H9 (cell line): ENCODE measurements at regions not wholly inside any gene's neighbourhood (a gene's known extent, or its start where the extent isn't known, plus 50 kb on each side); places are given as distances from the start of the nearest gene placed in this dataset.

Source experiments
- DNase-seq: peaks from one replicate; pipeline ENCODE4 v3.0.0-alpha.2; 2017
- H2AFZ ChIP-seq: one replicate; pipeline ENCODE4 v1.6.1; 2013; ENCODE audit warnings: mild to moderate bottlenecking, low read length, control low read depth, moderate library complexity
- H2AK5ac ChIP-seq: 2 replicates; pipeline ENCODE4 v1.6.1; 2013; ENCODE audit warnings: low read length, control low read depth, mixed read lengths; ENCODE audit not compliant: insufficient read length
- H2BK120ac ChIP-seq: one replicate; pipeline ENCODE4 v1.6.1; 2013; ENCODE audit warnings: low read depth, mild to moderate bottlenecking, low read length, control low read depth, inconsistent platforms; ENCODE audit not compliant: poor library complexity, severe bottlenecking
- H2BK12ac ChIP-seq: 2 replicates; pipeline ENCODE4 v1.6.1; 2013; ENCODE audit warnings: low read length, control low read depth, mixed read lengths, low read depth; ENCODE audit not compliant: insufficient read length
- H2BK15ac ChIP-seq: 2 replicates; pipeline ENCODE4 v1.6.1; 2013; ENCODE audit warnings: low read depth, low read length, control low read depth
- H2BK20ac ChIP-seq: one replicate; pipeline ENCODE4 v1.6.1; 2013; ENCODE audit warnings: low read depth, mild to moderate bottlenecking, low read length, control low read depth, inconsistent platforms; ENCODE audit not compliant: poor library complexity, severe bottlenecking
- H2BK5ac ChIP-seq: 2 replicates; pipeline ENCODE4 v1.6.1; 2013; ENCODE audit warnings: low read length, control low read depth, mixed read lengths; ENCODE audit not compliant: insufficient read length
- H3K14ac ChIP-seq: 2 replicates; pipeline ENCODE4 v1.6.1; 2013; ENCODE audit warnings: low read length, control low read depth; ENCODE audit not compliant: insufficient read depth
- H3K18ac ChIP-seq: 2 replicates; pipeline ENCODE4 v1.6.1; 2013; ENCODE audit warnings: low read depth, mild to moderate bottlenecking, mixed read lengths, low read length, control low read depth; ENCODE audit not compliant: insufficient read length
- H3K23ac ChIP-seq: 2 replicates; pipeline ENCODE4 v1.6.1; 2013; ENCODE audit warnings: low read length, control low read depth, mixed read lengths, low read depth; ENCODE audit not compliant: insufficient read length
- H3K23me2 ChIP-seq: 2 replicates; pipeline ENCODE4 v1.6.1; 2013; ENCODE audit warnings: low read depth, mild to moderate bottlenecking, mixed read lengths, low read length, control low read depth; ENCODE audit not compliant: insufficient read length, poor library complexity, severe bottlenecking
- H3K27ac ChIP-seq: 2 replicates; pipeline ENCODE4 v1.5.1; 2013; ENCODE audit warnings: low read length, control low read depth, mixed read lengths, low read depth; ENCODE audit not compliant: insufficient read length
- H3K27me3 ChIP-seq: 2 replicates; pipeline ENCODE4 v1.6.1; 2013; ENCODE audit warnings: low read length, control low read depth, inconsistent platforms; ENCODE audit not compliant: insufficient read depth
- H3K4ac ChIP-seq: 2 replicates; pipeline ENCODE4 v1.6.1; 2013; ENCODE audit warnings: low read depth, mild to moderate bottlenecking, control low read depth, inconsistent platforms, low read length, moderate library complexity
- H3K4me1 ChIP-seq: 2 replicates; pipeline ENCODE4 v1.6.1; 2013; ENCODE audit warnings: low read length, control low read depth, inconsistent platforms; ENCODE audit not compliant: insufficient read depth
- H3K4me2 ChIP-seq: 2 replicates; pipeline ENCODE4 v1.6.1; 2013; ENCODE audit warnings: low read length, control low read depth, mixed read lengths; ENCODE audit not compliant: insufficient read length, insufficient read depth
- H3K56ac ChIP-seq: 2 replicates; pipeline ENCODE4 v1.6.1; 2013; ENCODE audit warnings: low read depth, mild to moderate bottlenecking, mixed read lengths, low read length, control low read depth; ENCODE audit not compliant: insufficient read length
- H3K79me1 ChIP-seq: 2 replicates; pipeline ENCODE4 v1.6.1; 2013; ENCODE audit warnings: low read depth, mild to moderate bottlenecking, moderate library complexity, low read length, control low read depth, inconsistent platforms; ENCODE audit not compliant: insufficient read depth, poor library complexity, severe bottlenecking
- H3K79me2 ChIP-seq: 2 replicates; pipeline ENCODE4 v1.6.1; 2013; ENCODE audit warnings: low read length, control low read depth, inconsistent platforms; ENCODE audit not compliant: insufficient read depth
- H3K9ac ChIP-seq: 2 replicates; pipeline ENCODE4 v1.6.1; 2013; ENCODE audit warnings: low read length, control low read depth, mixed read lengths; ENCODE audit not compliant: insufficient read length; ENCODE audit errors: extremely low read depth
- H3K9me3 ChIP-seq: one replicate; pipeline ENCODE4 v1.6.1; 2013; ENCODE audit warnings: low read depth, low read length, inconsistent platforms; ENCODE audit not compliant: control insufficient read depth
- H3T11ph ChIP-seq: one replicate; pipeline ENCODE4 v1.6.1; 2013; ENCODE audit warnings: mild to moderate bottlenecking, low read length, control low read depth, inconsistent platforms
- H4K20me1 ChIP-seq: one replicate; pipeline ENCODE4 v1.6.1; 2013; ENCODE audit not compliant: control insufficient read depth, insufficient read length, insufficient read depth
- H4K5ac ChIP-seq: 2 replicates; pipeline ENCODE4 v1.6.1; 2013; ENCODE audit warnings: low read depth, mild to moderate bottlenecking, mixed read lengths, low read length, control low read depth; ENCODE audit not compliant: insufficient read length
- H4K8ac ChIP-seq: replicated peaks from 2 replicates; pipeline ENCODE4 v1.6.1; 2013; ENCODE audit warnings: low read length, control low read depth, mixed read lengths, low read depth; ENCODE audit not compliant: insufficient read length
- H4K91ac ChIP-seq: 2 replicates; pipeline ENCODE4 v1.6.1; 2013; ENCODE audit warnings: low read depth, mild to moderate bottlenecking, moderate library complexity, mixed read lengths, low read length, control low read depth; ENCODE audit not compliant: insufficient read length
- H3K27ac Mint-ChIP-seq, 3 experiments: 2 replicates in 2 of 3; 3 replicates in 1 of 3; pipeline ENCODE4 v1.8.0; 2020 to 2021; ENCODE audit warnings: mixed read lengths in 3 of 3, mild to moderate bottlenecking in 1 of 3, moderate library complexity in 1 of 3
- H3K27me3 Mint-ChIP-seq: 2 replicates; pipeline ENCODE4 v1.8.0; 2021; ENCODE audit warnings: low read depth, mild to moderate bottlenecking, moderate library complexity, mixed read lengths
- H3K36me3 Mint-ChIP-seq, 3 experiments: 2 replicates in 2 of 3; 3 replicates in 1 of 3; pipeline ENCODE4 v1.8.0; 2020 to 2021; ENCODE audit warnings: low read depth in 3 of 3, mixed read lengths in 3 of 3; ENCODE audit not compliant: insufficient read depth in 1 of 3
- H3K4me1 Mint-ChIP-seq, 2 experiments: 2 replicates each; pipeline ENCODE4 v1.8.0; 2020; ENCODE audit warnings: mixed read lengths in 2 of 2
- H3K4me3 Mint-ChIP-seq, 2 experiments: 2 replicates in 1 of 2; 3 replicates in 1 of 2; pipeline ENCODE4 v1.8.0; 2020 to 2021; ENCODE audit warnings: mild to moderate bottlenecking in 2 of 2, mixed read lengths in 2 of 2, moderate library complexity in 1 of 2
- H3K9me3 Mint-ChIP-seq, 2 experiments: 2 replicates in 1 of 2; 3 replicates in 1 of 2; pipeline ENCODE4 v1.8.0; 2020; ENCODE audit warnings: mild to moderate bottlenecking in 2 of 2, mixed read lengths in 2 of 2, moderate library complexity in 1 of 2
- CTCF ChIP-seq: fragments of 200-600 bp; sonication (generic); conservative IDR thresholded peaks from 3 replicates; pipeline ENCODE4 v1.8.0; 2021; ENCODE audit warnings: antibody characterized with exemption, mild to moderate bottlenecking
- WGBS: extraction: QIAGEN DNeasy Blood & Tissue Kit; methylation state at CpG from one replicate; pipeline ENCODE4 v1.1.7; 2013; ENCODE audit warnings: missing lambda C conversion rate, low lambda C conversion rate, mixed read lengths; ENCODE audit not compliant: insufficient read length; ENCODE audit errors: extremely low coverage; 5-methylcytosine and 5-hydroxymethylcytosine counted together

DNA sequence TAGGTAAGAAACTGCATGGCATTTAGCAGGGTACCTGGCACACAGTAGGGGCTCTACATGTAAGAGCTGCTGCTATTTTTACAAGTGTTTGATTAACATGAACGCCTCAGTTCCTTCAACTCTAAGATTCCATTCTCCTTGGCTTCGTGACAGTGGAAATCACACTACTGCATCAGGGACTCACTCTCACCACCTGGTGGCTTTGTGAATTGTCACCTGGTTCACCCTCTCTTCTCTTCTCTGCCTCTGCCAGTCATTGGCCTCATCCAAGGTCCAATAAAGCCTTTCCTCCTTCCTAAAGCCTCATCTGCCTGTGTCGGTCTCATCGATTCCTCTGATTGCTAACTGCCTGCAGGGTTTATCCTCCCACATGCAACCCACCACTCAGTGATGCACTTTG lies 476.4 kb downstream of the VRK1 start:
- H3K23me2 ChIP-seq, result no peaks in the 10 kb centered on the region

More for the DNA sequence above, 476.4 kb downstream of the VRK1 start:
- Histone ChIP-seq H2BK20ac (no peak overlapping the region), H4K8ac (no peak overlapping the region), H3K9ac (no peak overlapping the region), H4K91ac (no peak overlapping the region), H3K23ac (no peak overlapping the region), H2BK120ac (no peak overlapping the region), H2BK5ac (no peak overlapping the region), H3K79me2 (no peaks in the 10 kb centered on the region), H4K20me1 (no peaks in the 10 kb centered on the region), H4K5ac (no peak overlapping the region), H2AFZ (no peak overlapping the region), H3K14ac (no peak overlapping the region), H3K79me1 (no peaks in the 10 kb centered on the region), H2AK5ac (no peak overlapping the region), H3K18ac (no peak overlapping the region), H3K56ac (no peak overlapping the region), H3K4me2 (no peak overlapping the region), H2BK12ac (no peak overlapping the region), H3K4ac (no peak overlapping the region), H3K27me3 (no peaks in the 10 kb centered on the region), H3K9me3 (no peaks in the 10 kb centered on the region), H3K27ac (no peak overlapping the region), H3K4me1 (0 out of 2 replicates have a peak, but pooled peaks cover 2% of the 10 kb centered on the region), H2BK15ac (no peak overlapping the region), H3T11ph (no peak overlapping the region)
- peaks cover 5% of the 10 kb centered on the region; the same call in 1 of the 2 replicates for H3K27me3 Mint-ChIP-seq
- H3K36me3 Mint-ChIP-seq, result no peaks in the 10 kb centered on the region
- TF ChIP-seq CTCF, result peak; percentile 38; the same call in 1 of the 3 replicates
- no peak for DNase-seq
- H3K4me1 Mint-ChIP-seq, result peaks cover 22 to 32% of the 10 kb centered on the region in 2 experiments
- H3K4me3 Mint-ChIP-seq, result no peak overlapping the region
- H3K9me3 Mint-ChIP-seq, result no peaks in the 10 kb centered on the region
- no peak overlapping the region for H3K27ac Mint-ChIP-seq
- WGBS, result no CpG with 5 or more reads among the region's 4 CpGs
